LNCaP clone FGC (cell line): ENCODE measurements at regions not wholly inside any gene's neighbourhood (a gene's known extent, or its start where the extent isn't known, plus 50 kb on each side); places are given as distances from the start of the nearest gene placed in this dataset.

Experiments
- DNase-seq: peaks from one replicate; pipeline ENCODE4 v3.0.0-alpha.2; 2011; ENCODE audit warnings: low read depth
- H3K4me3 ChIP-seq: 2 replicates; pipeline ENCODE4 v1.5.1; 2011; ENCODE audit warnings: mild to moderate bottlenecking, low read depth, low read length, control low read depth
- CTCF ChIP-seq: IDR thresholded peaks from 2 replicates; pipeline ENCODE4 v1.5.1; 2012; ENCODE audit warnings: mild to moderate bottlenecking; ENCODE audit not compliant: control insufficient read depth, insufficient read depth; ENCODE audit errors: extremely low read depth

DNA sequence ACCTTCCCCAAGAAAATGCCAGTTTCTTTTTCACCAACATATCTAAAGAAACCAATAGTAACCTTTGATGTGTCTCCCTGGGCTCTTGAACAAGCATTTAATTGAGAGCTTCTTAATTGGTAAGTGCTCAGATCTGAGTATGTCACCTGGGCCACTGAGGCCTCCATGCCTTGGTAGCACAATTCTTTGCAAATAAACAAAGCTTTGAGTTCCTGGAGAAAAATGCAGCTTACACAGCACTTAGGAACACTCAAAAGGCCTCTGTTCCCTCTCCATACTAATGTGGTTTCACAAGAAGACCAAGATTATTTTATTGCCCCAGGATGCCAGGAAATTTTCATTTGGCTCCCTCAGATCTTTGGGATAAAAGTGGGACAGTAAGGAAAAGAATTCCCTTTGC is 217.6 kb upstream of the CEP162 start:
- no peak overlapping the region for H3K4me3 ChIP-seq
- TF ChIP-seq CTCF, result no peak
- no peak for DNase-seq

- no peak for TF ChIP-seq CTCF
- DNase-seq, result no peak
- H3K4me3 ChIP-seq, result no peak overlapping the region
These were observed 214.8 kb upstream of the CEP162 start for GRCh38 chr6:84442208-84442607.

GRCh38 chr6:84441456-84441855 is 214.0 kb upstream of the CEP162 start:
- no peak overlapping the region for H3K4me3 ChIP-seq
- no peak for DNase-seq
- TF ChIP-seq CTCF, result no peak

DNA sequence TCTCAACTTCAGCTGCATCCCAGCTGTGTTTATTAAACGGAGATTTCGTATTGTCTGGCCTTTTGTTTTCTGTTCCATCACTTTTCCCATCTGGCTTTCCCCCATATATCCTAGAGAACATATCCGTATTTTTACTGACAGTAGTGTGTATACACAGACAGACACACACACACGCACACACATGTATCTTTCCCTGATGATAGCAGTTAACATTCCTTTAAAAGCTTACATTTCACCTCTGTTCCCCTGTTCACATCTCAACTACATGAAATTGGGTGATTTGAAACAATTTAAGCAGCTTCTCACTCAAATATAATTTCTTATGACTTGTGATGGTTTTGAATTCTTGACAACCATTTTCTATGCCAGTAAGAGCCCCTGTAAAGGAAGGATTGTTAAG is 207.1 kb upstream of the CEP162 start:
- no peak for DNase-seq
- no peak overlapping the region for H3K4me3 ChIP-seq
- TF ChIP-seq CTCF, result no peak

DNA sequence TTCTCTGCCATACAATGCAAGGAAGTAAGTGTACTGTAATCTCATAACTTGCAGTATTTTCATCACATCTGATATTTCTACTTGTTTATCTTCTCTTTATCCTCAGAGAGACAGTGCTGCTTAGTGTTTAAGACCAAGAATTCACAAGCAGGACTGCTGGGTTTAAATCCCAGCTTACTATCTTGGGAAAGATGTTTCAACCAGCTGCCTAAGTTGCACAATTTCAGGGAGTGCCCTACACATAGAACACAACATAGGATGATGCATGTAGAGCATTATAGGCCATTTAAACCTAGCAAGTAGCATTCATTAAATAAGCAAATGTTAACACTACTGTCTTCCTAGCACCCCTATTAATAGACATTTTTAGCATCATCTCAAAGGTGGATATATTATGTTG is 205.2 kb upstream of the CEP162 start:
- DNase-seq, result no peak
- TF ChIP-seq CTCF, result no peak
- H3K4me3 ChIP-seq, result no peak overlapping the region

DNA sequence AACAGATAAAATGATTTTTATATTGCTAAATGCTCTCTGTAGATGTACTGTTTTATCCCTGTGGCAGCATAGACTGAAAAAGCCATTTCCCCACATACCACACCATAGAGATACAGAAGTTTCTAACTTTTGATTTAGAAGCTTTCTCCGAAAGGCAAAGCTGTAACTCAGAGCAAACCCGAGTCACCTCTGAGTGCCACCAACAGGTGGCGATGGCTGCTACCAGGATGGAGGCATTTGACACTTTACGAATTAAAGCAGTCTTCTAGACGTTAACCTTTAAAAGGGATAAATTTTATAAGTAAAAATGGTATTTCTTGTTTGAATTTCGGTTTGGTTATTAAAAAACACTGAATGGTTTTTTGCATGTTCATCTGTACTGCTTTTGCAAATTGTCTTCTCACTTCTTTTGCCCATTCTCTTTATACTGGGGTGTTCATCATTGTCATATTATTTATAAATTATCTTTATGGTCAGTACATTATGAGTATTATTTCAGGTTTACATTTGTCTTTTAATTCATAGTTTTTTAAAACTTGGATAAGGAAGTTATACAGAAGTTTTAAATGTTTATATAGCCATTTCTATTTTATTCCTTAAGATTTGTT is 201.0 kb upstream of the CEP162 start:
- peak; percentile 14 for DNase-seq
- peak; percentile 79 for TF ChIP-seq CTCF
- H3K4me3 ChIP-seq, result no peak overlapping the region

DNA sequence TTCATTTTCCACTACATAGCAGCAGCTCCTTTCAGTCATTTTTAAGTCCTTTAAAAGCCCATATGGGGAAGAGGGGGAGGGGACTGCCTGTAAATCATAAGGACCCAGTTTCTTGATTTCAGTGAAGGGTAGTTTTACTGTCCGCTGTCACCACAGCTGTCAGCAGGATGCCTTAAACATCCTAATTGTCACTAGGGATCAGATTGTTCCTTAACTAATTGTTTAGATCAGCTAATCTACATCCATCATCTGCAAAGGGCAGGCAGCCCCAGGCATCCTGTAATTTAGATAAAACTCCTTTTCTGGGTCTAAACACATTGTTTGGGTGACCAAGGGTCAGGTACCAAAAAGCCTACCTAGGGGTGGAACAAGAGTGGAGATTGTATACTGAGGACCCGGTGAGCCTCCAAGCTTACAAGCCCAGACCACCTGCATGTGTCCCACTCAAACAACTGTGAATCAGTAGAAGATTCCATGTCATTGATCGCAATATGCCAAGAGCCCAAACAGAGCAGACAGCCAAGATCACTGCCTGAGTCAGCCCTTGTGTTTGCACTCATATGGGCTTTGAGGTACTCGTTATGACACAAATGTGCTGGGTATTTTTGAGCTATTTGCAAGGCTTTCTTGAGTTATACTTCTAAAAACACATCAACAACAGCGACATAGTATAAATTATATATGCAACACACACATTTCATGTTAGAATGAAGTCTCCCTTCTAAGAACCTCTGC is 198.7 kb upstream of the CEP162 start:
- no peak overlapping the region for H3K4me3 ChIP-seq
- no peak for TF ChIP-seq CTCF

More for the DNA sequence above, 198.7 kb upstream of the CEP162 start:
- no peak for DNase-seq
